Activated T-cell treated with anti-CD3 and anti-CD28 coated beads, Interleukin-2, amount 50 U/mL, for 72 hours (primary cell): ENCODE measurements at regions not wholly inside any gene's neighbourhood (a gene's known extent, or its start where the extent isn't known, plus 50 kb on each side); places are given as distances from the start of the nearest gene placed in this dataset.
A peak's percentile ranks its signal among the peaks of the same experiment; 100 is the strongest.

Source experiments
- ATAC-seq, 2 donors: fragments of 150-1000 bp; cut with Tn5 transposase; replicated peaks in 1 of 2; 2 replicates each; pipeline ENCODE4 v1.10.0; 2021; ENCODE audit warnings: moderate library complexity in 2 of 2, mild to moderate bottlenecking in 1 of 2
- DNase-seq, 2 donors: peaks; one replicate each; pipeline ENCODE4 v3.0.0; 2021 to 2022; ENCODE audit warnings: mixed read lengths in 1 of 2
- H3K27ac Mint-ChIP-seq: one replicate; pipeline ENCODE4 v1.8.0; 2022; ENCODE audit warnings: mild to moderate bottlenecking, moderate library complexity, mixed read lengths
- H3K27me3 Mint-ChIP-seq: one replicate; pipeline ENCODE4 v1.8.0; 2022; ENCODE audit warnings: low read depth, mixed read lengths
- H3K36me3 Mint-ChIP-seq, 2 donors: one replicate each; pipeline ENCODE4 v1.8.0; 2022; ENCODE audit warnings: mixed read lengths in 2 of 2, mild to moderate bottlenecking in 1 of 2; ENCODE audit not compliant: insufficient read depth in 2 of 2
- H3K4me1 Mint-ChIP-seq: one replicate; pipeline ENCODE4 v1.8.0; 2022; ENCODE audit warnings: low read depth, mixed read lengths
- H3K4me3 Mint-ChIP-seq, 2 donors: one replicate each; pipeline ENCODE4 v1.8.0; 2022; ENCODE audit warnings: mild to moderate bottlenecking in 2 of 2, mixed read lengths in 2 of 2, moderate library complexity in 2 of 2
- H3K9me3 Mint-ChIP-seq, 2 donors: one replicate each; pipeline ENCODE4 v1.8.0; 2022; ENCODE audit warnings: mixed read lengths in 2 of 2

DNA sequence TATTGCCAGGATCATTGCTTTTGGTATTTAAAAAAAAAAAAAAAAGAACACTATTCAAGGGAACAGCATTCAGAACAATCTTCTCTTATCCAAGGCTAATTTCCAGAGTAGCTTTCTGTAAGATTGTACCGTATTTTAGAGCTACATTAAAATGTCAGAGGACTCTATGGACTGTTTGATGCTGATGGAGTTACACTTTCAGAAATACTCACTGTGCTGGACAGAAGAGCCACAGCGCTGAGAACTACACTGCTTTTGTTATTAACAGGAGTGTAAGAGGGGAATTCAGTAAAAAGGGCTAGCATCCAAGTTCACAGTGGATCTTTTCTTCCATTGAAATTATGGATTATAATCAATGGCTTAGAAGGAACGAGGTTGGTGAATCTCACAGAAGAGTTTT is 247.7 kb downstream of the AHR start:
- no peak for ATAC-seq
- Mint-ChIP-seq H3K4me3 (no peak overlapping the region), H3K36me3 (no peaks in the 10 kb centered on the region), H3K27me3 (peaks cover 5% of the 10 kb centered on the region), H3K9me3 (no peaks in the 10 kb centered on the region), H3K4me1 (no peaks in the 10 kb centered on the region), H3K27ac (no peak overlapping the region)
- no peak for DNase-seq

DNA sequence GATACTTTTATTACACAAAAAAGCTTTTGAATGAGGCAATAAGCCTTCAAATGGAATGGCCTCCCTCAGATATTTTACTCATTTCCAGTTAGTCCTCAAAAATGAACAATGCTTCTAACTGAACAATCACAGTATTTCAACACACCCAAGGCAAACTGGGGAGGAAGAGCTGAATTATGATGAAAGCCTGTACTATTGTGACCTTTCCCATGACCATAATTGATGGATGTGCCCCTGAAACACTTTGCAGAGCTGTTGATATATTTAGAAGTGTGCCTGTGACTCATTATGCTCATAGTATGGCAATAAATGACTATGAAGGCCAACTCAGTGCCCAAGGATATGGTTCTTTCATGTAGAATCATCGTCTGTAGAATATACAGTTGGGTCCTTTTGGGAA is 248.1 kb downstream of the AHR start:
- Mint-ChIP-seq H3K27ac (no peak overlapping the region), H3K9me3 (no peaks in the 10 kb centered on the region), H3K27me3 (peaks cover 5% of the 10 kb centered on the region), H3K4me1 (no peaks in the 10 kb centered on the region), H3K36me3 (no peaks in the 10 kb centered on the region), H3K4me3 (no peak overlapping the region)
- DNase-seq: no peak
- ATAC-seq: peak in 1 of 2 donors; percentile 51

DNA sequence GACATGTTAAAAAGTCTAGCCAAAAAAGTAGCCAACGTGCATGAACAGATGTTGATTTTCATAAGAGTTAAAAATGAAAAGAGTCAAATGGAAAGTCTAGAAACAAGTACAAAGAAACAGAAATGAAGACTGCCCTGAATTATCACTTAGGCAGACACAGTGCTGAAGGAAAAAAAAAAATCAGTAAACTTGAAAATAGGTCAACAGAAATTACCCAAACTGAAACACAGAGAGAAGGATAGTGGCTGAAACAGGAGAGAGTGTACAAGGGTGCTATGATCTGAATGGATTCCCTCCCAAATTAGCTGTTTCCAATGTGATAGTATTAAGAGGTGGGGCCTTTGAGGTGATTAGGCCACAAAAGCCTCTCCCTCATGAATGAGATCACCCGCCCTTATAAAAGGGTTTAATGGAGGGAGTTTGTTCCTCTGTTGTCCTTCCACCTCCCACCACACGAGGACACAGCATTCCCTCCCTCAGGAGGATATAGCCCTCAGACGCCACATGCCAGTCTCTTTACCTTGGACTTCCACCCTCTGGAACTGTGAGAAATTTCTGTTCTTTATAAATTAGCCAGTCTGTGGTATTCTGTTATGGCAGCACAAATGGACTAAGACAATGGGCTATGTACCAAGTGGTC is 249.7 kb downstream of the AHR start:
- ATAC-seq: peak in 1 of 2 donors; percentile 58

DNA sequence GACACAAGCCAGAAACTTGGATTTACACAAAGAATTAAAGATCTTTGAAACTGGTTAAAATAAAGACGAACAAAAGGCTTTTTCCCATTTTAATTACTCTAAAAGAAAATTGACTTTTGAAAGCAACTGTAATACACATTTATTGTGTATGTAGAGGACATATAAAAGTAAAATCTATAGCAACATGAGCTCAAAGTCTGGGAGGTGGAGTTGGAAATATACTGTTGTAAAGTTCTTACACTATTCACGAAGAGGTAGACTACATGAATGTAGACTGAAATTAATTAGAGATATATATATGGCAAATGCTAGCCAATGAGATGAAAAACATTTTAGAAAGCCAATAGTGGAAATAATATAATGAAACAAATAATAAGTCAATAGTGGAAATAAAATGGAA is 251.0 kb downstream of the AHR start:
- no peaks in the 10 kb centered on the region for H3K9me3 Mint-ChIP-seq
- H3K36me3 Mint-ChIP-seq: no peaks in the 10 kb centered on the region
- peaks cover 5% of the 10 kb centered on the region for H3K27me3 Mint-ChIP-seq
- peaks cover 4% of the 10 kb centered on the region for H3K4me1 Mint-ChIP-seq
- H3K4me3 Mint-ChIP-seq: no peak overlapping the region
- DNase-seq (no peak), ATAC-seq (no peak)
- H3K27ac Mint-ChIP-seq: no peak overlapping the region

More for the DNA sequence above, 249.7 kb downstream of the AHR start:
- Mint-ChIP-seq H3K9me3 (no peaks in the 10 kb centered on the region), H3K36me3 (no peaks in the 10 kb centered on the region), H3K27me3 (peaks cover 5% of the 10 kb centered on the region), H3K4me1 (no peaks in the 10 kb centered on the region), H3K27ac (no peak overlapping the region), H3K4me3 (no peak overlapping the region)
- no peak for DNase-seq

DNA sequence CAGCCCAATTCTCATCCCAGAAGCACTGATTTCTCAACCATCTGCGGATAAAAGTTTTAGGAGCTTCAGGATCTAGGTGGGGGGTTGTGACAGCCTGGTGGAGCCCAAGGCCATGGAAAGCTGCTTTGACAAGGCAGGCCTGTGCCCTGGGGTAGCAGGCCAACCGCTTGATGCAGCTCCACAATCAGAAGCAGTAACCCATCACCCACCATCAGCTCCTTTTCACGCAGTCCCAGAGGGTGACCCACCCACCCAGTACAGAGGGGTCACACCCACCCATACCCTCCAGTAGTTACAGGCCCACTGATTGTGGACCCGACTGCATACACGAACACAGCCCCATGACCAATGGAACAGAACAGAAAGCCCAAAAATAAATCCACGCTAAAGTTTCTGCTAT is 253.9 kb downstream of the AHR start:
- Mint-ChIP-seq H3K27me3 (no peaks in the 10 kb centered on the region), H3K36me3 (no peaks in the 10 kb centered on the region), H3K9me3 (no peaks in the 10 kb centered on the region), H3K4me1 (peaks cover 5% of the 10 kb centered on the region), H3K27ac (no peak overlapping the region), H3K4me3 (peak overlapping the region in 1 of 2 donors; percentile 4)
- ATAC-seq (no peak), DNase-seq (no peak)

DNA sequence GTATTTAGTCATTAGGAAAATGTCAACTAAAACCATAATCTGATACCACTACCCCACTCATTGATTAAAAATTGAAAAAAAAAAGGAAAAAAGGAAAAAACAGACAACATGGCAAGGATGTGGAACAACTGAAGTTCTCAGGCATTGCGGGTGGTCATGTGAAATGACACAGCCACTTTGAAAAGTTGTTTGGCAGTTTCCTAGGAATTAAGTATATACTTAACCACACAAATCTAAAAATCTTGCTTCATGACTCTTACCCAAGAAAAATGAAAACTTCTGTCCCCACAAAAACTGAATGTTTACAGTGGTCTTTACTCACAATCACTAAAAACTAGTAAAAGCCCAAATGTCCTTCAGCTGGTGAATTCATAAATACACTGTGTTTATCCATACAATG is 254.5 kb downstream of the AHR start:
- no peak for DNase-seq
- no peaks in the 10 kb centered on the region for H3K36me3 Mint-ChIP-seq
- peak overlapping the region in 1 of 2 donors; percentile 4 for H3K4me3 Mint-ChIP-seq
- no peaks in the 10 kb centered on the region for H3K9me3 Mint-ChIP-seq
- peaks cover 5% of the 10 kb centered on the region for H3K4me1 Mint-ChIP-seq
- H3K27me3 Mint-ChIP-seq: no peaks in the 10 kb centered on the region
- no peak for ATAC-seq
- peak overlapping the region; percentile 43 for H3K27ac Mint-ChIP-seq

DNA sequence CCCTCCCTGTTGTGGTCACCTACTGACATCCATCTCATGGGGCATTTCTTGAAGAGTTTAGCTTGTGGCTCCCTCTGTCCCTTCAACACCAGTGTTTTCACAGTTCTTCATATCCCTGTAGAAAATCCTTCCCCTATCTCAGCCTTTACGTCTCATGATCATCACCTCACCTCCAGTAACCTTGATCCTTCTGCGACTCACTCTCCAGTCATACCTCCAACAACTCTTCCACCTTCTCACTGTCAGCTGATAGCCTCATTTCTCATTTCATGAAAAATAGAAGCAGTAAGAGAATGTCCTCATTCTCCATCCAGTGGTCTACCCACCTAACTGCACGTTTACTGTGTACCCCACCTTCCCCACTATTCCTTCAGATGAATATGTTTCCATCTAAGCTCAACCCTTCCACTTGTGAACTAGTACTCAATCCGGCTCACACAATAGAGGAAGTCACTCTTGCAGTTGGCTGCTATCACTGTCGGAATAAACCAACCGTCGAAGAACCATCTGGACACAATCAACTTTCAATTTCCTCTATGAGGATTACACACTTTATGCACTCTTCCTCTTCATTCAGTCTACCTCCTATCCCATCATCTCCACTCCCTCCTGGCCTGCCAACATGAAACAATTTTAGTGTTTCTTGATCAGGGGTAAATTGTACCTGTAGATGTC is 256.0 kb downstream of the AHR start:
- H3K4me3 Mint-ChIP-seq: no peak overlapping the region
- no peaks in the 10 kb centered on the region for H3K9me3 Mint-ChIP-seq
- peaks cover 5% of the 10 kb centered on the region for H3K4me1 Mint-ChIP-seq
- H3K27me3 Mint-ChIP-seq: no peaks in the 10 kb centered on the region
- no peak overlapping the region for H3K27ac Mint-ChIP-seq
- ATAC-seq (peak; percentile 39 to 56), DNase-seq (no peak)
- H3K36me3 Mint-ChIP-seq: no peaks in the 10 kb centered on the region

DNA sequence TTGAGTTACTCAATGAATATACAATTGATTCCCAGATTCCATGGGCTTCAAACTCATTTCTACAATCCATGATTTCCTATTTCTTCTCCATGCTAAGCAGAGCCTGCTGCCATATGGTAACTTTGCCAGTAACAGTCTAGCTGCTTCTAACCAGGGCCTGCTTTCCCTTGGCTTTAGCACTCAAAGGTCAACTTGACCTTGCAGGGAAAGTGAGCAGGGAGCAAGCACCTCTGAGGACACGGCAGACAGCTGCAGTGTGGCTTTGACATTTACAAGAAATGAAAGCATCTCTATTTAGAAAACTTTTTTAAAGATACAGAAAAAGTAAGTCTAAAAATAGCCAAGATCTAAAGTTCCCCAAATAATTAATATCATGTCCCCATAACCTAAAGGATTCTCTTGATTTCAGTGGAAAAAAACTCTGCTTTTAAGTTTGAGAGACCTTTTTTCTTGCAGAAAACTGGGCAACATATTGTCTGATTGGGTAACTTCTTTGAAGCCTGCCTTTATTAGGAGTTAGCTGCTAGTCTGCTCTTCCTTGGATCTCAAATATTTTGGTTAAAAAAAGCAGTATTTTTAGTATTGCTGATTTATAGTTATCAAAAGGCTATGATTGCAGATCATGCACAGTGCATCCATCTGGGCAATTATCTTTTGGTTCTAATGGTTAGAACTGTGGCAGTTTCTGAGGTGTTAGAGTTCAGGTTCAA is 257.9 kb downstream of the AHR start:
- no peaks in the 10 kb centered on the region for H3K27me3 Mint-ChIP-seq
- no peaks in the 10 kb centered on the region for H3K36me3 Mint-ChIP-seq
- H3K27ac Mint-ChIP-seq: no peak overlapping the region
- H3K4me1 Mint-ChIP-seq: peaks cover 5% of the 10 kb centered on the region
- ATAC-seq (no peak), DNase-seq (no peak)
- no peak overlapping the region for H3K4me3 Mint-ChIP-seq
- no peaks in the 10 kb centered on the region for H3K9me3 Mint-ChIP-seq

DNA sequence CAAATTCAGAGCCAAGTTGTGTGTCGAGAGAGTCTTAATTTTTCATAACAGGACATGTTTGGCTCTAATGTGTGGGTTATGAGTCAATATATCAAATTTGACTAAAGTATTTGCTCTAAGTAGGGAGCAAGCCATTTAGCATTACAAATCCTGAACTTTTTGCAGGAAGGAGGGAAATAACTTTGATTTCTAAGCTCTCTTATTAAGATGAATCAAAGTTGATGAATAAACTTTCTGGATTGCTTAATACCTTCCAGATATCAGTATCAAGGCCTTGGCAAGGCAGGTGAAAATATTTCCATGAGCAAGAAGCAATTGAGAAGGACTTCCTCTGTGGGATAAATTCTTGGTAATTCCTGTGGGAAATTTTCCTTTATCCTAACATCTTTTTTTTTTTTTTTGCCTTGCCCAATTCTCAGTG is 258.8 kb downstream of the AHR start:
- Mint-ChIP-seq H3K4me3 (no peak overlapping the region), H3K27me3 (no peaks in the 10 kb centered on the region), H3K36me3 (no peaks in the 10 kb centered on the region), H3K27ac (no peak overlapping the region), H3K9me3 (no peaks in the 10 kb centered on the region), H3K4me1 (peaks cover 5% of the 10 kb centered on the region)
- ATAC-seq: no peak
- no peak for DNase-seq

DNA sequence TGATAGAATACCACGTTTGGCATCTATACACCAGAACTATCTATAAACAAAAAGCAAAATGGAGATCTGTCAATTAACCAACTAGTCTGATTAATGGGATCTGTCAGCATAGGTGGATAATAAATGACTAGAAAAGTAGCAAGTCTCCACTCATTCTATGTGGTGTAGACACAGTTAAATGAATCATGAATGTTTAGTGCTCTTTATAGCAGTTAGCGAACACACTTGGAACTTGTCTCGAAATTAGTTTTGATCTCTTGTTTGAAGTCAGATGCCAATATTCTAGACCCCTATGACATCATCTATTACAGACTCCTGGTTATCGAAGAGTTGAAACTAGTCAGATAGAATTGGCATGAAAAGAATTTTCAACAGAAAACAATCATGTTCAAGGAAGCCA is 259.7 kb downstream of the AHR start:
- Mint-ChIP-seq H3K4me1 (peaks cover 5% of the 10 kb centered on the region), H3K27ac (no peak overlapping the region), H3K9me3 (no peaks in the 10 kb centered on the region), H3K4me3 (no peak overlapping the region), H3K27me3 (no peaks in the 10 kb centered on the region), H3K36me3 (no peaks in the 10 kb centered on the region)
- DNase-seq (no peak), ATAC-seq (no peak)

DNA sequence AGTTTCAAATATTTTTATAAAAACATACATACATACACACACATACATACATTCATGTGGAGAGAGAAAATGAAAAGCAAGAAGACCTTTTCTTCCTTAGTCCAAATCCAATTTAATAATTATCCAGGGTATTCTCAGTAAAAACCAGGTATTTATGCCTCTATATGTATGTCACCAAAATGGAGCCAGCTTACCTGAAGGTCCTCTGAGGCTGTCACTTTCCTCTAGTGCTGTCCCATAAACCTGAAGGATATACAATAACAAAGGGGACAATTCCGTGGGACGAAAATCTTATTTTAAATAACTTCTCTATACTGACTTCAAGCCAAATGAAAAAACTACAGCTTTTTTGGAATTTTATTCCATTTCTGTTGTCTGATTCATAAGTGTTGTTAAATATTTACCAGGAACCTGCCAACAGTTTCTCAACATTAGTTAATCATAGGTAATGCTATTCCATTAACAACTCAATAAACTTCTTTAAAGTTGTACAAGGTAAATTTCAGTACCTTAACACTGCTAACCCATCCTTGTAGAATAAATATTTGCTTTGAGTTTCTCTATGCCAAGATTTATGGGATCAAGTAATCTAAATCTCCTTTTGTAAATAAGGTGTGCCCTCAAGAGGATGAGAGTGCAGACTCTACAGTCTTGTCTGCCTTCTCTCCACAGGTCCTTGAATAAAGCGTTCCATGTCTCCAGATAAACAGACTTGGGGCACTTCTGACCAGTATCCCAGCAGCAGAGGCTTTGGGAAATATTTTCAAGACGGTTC is 260.3 kb downstream of the AHR start:
- Mint-ChIP-seq H3K27me3 (no peaks in the 10 kb centered on the region), H3K4me1 (peaks cover 5% of the 10 kb centered on the region), H3K4me3 (no peak overlapping the region), H3K9me3 (no peaks in the 10 kb centered on the region), H3K27ac (no peak overlapping the region), H3K36me3 (no peaks in the 10 kb centered on the region)
- no peak for DNase-seq
- no peak for ATAC-seq

DNA sequence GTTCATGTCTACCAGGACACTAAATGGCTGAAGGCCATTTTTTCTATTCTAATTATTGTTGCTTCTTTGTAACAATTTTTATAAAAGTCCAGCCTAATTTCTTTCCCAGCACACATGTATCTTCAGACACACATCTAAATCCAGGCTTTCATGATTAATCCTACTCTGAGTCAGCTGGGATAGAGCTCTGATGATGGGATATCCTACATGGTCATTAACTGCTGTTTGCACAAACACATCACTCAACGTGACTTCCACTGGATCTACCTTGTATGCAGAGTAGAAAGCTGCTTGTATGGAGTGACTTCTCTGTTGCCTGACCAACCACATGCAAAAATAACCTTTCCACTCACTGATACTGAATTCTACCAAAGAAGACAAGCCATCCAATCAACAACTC is 260.9 kb downstream of the AHR start:
- Mint-ChIP-seq H3K4me1 (peaks cover 2% of the 10 kb centered on the region), H3K9me3 (peaks cover 0 to 2% of the 10 kb centered on the region in 2 donors), H3K4me3 (no peak overlapping the region), H3K36me3 (no peaks in the 10 kb centered on the region), H3K27me3 (no peaks in the 10 kb centered on the region), H3K27ac (no peak overlapping the region)
- DNase-seq (no peak), ATAC-seq (no peak)

DNA sequence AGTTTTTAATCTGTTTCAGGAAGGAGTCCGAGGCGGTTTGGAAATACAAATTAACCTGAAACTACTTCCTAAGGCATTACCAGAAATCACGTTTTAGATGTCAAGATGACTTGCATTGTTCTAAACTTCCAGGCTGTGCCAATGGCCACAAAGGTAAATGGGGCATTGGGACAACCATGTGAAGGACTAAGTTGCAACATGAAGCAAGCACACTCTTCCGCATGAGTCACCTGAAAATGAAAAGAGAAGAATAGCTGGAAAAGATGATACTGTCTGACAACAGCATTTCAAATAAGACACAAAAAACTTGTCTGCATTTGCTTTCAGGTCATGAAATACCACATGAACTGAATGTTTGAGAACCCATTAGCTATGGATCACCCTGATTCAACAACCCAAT is 262.1 kb downstream of the AHR start:
- Mint-ChIP-seq H3K27me3 (no peaks in the 10 kb centered on the region), H3K4me1 (no peaks in the 10 kb centered on the region), H3K9me3 (peaks cover 0 to 2% of the 10 kb centered on the region in 2 donors), H3K27ac (no peak overlapping the region), H3K36me3 (no peaks in the 10 kb centered on the region), H3K4me3 (no peak overlapping the region)
- DNase-seq: no peak
- no peak for ATAC-seq
